G401 (cell line): ENCODE measurements at regions not wholly inside any gene's neighbourhood (a gene's known extent, or its start where the extent isn't known, plus 50 kb on each side); places are given as distances from the start of the nearest gene placed in this dataset.
"Not testable (repeated sequence)": the region's sequence is repeated elsewhere in the genome, so short reads cannot be mapped to it uniquely, and the experiment has no call there.

ENCODE experiments used
- DNase-seq: peaks from one replicate; pipeline ENCODE4 v3.0.0-alpha.2; 2015; ENCODE audit warnings: low spot score
- in situ Hi-C: cut with HindIII; loops from 2 replicates; pipeline ENCODE4 v1.10.0; 2016; ENCODE audit warnings: low sequenced_read_pairs, mixed read lengths

DNA sequence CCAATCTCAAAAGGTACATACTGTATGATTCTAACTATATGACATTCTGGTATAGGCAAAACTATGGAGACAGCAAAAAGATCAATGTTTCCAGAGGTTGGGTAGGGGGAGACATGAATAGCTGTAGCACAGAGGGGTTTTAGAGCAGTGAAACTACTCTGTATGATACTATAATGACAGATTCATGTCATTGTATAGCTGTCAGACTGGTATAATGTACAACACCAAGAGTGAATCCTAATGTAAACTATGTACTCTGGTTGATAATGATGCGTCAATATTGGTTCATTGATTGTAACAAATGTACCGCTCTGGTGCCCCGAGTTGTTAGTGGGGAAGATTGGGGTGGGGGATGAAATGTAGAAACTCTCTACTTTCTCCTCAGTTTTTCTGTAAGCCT, 172.4 kb upstream of the SPOPL start:
- no peak for DNase-seq
- in situ Hi-C loops = no loop called here

DNA sequence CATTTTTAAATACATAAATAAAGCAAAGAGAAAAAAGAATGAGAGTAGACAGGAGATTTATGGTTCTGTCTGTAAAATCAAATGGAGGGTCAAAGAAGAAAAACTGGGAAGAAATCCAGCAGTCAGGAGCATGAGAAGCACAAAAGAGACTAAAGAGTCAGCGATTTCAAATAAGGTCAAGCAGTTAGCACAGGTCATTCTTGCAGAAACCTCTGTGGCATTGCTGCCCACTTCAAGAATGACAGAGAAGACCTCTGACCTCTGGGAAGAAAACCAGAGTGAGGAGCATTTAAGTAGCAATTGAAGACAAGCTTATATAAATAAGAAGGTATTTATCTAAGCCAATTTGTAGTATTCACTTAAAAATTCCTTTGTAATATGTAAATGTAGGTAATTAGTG, 172.0 kb upstream of the SPOPL start:
- in situ Hi-C loops = no loop called here

DNA sequence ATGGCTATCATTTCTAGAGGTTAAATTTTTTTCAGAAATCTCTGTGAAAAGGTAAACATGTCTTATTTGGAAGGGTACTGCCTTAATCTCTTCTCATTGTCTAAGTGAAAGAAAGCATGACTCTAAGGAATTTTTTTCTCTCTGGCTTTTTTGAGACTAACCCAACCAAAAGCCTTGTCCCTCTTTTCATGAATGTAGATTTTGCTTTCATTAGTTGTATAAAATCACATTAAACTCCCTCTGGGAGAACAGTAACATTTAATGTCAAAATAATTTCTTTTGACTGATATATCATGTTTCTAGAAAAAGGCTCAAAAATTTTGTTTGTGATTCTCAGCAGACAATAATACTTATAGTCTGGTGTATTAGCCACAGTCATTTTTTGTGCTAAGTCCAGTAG, 168.4 kb upstream of the SPOPL start:
- no peak for DNase-seq
- in situ Hi-C loops = no loop called here

More for the DNA sequence above, 172.0 kb upstream of the SPOPL start:
- DNase-seq = no peak

DNA sequence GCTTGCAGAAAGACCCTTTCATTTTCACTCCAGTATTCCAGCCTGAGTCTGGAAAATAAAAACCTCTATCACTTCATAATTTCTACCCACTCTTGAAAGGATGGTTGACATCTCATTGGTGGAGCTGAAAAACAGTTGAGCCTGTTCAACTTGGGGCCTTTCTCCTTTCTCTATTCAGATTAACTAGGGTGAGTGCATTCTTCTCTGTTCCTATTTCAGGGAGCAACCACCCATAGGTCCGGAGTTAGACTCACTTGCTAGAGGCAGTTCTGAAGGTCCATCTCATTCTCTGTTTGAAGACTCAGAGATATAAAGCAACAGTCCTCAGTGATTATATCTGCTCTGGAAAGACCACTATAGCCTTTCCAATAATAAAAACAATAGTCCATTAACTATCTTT, 167.9 kb upstream of the SPOPL start:
- in situ Hi-C loops = no loop called here
- DNase-seq = no peak

DNA sequence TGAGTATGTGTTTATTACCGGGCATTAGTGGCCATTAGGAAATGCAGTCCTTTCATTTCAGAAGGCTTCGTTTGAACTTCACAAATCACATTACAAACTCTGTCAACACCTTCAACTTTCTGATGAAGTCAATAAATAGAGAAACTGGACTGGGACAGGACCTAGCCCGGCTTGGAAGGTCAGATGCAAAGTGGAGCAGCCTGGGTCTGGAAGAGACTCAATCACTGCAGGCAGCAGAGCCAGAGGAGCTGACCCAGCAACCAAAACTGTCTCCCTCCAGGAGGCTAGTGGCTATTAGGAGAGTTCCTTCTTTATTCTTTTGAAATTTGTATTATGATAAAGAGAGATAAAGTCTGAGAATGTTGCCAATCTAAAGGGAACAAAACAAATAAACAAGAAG, 167.2 kb upstream of the SPOPL start:
- no peak for DNase-seq
- in situ Hi-C loops = no loop called here

DNA sequence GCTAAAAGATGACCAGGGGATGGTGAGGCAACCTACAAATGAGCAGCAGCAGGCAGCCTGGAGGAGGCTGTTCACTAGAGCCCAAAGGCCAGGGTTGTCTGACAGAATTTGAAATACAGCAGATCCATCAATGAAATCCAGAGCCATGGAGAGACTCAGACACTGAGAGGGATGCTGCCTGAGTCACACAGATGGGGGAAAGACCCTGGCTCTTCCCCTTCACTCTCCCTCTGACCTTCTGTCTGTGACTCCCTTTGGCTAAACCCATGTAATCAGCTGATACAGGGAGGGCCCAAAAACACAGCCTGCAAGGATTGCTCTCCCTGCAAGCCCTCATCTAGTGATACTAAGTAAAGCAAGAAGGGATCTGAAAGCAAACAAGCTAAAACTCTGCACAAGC, 166.5 kb upstream of the SPOPL start:
- DNase-seq = no peak
- in situ Hi-C loops = no loop called here

DNA sequence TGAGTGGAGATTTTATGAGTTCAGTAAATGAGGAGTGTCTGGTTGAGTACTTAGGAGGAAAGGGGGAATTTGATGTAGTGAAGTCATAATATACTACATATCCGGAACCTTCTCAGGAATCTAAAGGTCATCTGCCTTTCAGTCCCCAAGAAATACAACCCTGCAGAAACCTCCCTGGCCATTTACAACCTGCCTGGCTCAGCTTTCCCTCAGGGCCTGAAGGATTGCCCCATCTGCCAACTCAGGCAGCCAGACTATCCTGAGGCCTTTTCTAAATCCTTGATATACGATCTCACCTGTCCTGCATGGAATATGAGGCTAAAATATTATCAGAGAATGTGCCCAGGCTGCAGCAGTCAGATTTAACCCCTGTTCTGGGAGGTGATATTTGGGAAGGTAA, 165.4 kb upstream of the SPOPL start:
- in situ Hi-C loops = no loop called here
- no peak for DNase-seq

DNA sequence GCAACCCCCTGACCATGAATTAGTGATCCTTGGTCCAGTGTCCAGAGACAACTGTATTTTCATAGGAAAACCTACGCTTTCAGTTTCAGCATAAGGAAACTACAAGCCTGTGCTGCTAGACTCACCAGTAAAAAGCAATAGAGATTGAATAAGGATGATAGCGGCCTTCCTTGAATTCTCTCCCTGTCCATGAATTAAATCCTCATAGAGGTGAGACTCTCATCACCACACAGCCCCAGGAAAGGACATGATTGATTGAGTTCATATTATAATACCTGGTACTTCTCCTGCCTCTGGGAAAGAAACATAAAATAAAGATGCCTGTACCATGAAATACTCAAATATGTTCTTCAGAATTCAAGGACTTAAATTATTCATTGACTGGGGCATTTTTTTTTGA, 146.3 kb upstream of the SPOPL start:
- in situ Hi-C loops = no loop called here
- DNase-seq = no peak

DNA sequence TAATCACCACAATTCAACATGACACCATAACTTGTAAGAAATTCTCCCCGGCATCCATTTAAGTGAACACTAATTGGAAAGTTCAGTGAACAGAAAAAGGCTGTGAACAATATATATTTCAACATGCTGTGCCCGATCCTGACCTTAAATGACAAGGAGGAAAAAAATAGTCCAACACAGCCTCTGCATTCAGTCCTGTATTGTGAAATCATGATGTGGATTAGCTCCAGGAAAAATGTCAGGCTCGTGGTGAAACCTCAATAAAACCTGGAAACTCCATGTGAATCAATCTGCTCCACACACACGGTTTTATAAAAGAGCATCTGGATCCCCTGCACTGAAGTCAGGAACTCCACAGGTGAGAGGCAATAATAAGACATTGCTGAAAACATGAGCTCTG, 145.4 kb upstream of the SPOPL start:
- no peak for DNase-seq
- in situ Hi-C loops = no loop called here

DNA sequence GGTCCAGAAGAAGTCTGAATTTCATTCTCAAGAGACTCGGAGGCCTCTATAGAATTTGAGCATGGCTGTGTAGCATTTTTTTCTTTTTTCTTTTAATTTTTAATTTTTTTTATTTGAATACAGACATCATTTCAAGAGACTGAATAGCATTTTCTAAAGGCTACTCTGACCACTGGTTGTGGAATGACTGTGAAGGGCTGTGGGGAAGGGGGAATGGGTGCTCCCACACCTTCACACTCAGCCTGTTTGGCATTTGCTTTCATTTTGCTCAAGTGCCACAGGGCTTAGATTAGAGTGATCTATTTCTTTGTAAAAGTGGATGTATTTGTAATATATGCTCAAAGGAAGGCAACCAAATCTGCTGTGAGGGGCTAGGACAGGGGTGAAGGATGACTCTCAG, 142.0 kb upstream of the SPOPL start:
- in situ Hi-C loops = no loop called here
- no peak for DNase-seq

DNA sequence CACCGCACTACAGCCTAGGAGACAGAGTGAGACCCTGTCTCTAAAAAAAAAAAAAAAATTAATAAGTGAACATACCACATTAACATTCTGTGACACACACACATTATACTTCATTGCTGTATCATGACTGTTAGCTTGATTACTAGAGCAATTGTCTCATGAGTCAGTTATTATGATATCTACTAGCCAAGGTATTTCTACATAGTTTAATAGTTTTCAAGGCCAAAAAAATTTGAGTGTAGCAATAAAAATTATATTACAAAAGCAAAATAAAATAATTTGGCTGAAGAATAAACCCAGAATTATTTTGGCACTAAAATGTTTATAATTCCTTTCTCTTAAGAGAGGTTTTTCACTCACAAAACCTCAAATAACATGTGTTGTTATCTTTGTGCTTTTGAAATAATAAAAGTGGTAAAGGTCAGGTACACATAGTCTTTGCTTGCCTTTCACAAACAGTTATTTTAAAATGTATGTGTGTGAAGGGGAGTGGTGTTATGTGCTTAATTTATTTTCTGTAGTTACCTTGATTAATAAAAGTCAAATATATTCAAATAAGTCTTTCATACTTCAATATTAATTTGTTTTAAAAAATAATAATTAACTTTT, 136.9 kb upstream of the SPOPL start:
- in situ Hi-C loops = no loop called here
- DNase-seq = no peak

DNA sequence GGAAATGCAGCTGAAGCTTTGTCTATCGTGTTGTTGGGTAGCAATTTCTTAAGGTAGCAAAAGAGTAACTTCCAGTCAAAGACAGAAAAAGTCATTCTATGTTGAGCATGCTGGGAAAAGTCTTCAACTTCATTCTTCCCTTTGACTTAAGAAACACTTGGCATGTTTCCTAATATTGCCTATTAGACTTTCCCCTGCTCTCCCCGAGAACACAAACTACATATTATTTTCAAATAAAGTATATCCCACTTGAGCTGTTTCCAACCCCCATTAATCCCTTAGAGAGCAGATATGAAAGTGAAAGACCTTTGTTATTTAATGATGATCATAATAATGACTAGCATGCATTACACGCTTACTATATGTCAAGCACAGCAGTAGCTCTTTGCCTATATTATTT, 136.0 kb upstream of the SPOPL start:
- in situ Hi-C loops = no loop called here
- no peak for DNase-seq

DNA sequence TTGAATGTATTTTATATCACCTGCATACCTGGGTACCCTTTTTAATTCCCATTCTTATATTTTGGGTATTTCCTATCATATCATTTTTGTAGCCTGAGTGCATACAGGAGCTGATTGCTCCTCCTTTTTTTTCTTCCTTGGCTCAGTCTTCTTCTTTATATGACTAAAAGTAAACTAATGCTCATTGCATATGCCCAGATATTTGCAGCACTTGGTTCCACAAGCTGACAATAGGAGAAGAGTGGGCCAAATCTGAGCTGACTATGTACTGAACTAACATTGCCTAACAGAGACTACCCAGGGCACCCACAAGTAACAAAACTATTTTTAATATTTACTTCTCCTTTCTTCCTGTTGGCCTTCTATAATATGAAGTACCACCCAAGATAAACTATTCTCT, 131.7 kb upstream of the SPOPL start:
- no peak for DNase-seq
- in situ Hi-C loops = no loop called here

DNA sequence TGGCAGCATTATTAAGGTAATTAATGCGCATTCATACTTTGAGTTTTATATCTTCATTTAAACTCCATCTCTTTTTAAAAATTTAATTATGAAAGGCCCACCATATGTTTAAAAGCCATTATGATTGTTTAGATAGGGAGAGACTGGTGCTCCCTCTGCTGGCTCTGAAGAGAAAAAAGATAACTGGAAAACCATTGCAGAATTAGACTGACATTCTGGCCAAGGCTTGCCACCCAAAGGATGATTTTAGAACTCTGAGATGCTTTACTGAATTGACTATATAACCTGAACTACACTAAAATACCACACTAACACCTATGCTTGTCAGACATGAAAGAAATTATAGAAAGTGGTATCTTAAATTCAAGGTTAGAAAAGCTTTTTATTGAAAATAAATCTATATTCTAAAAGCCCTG, 127.6 kb upstream of the SPOPL start:
- DNase-seq = peak; percentile 43
- in situ Hi-C loops = no loop called here

DNA sequence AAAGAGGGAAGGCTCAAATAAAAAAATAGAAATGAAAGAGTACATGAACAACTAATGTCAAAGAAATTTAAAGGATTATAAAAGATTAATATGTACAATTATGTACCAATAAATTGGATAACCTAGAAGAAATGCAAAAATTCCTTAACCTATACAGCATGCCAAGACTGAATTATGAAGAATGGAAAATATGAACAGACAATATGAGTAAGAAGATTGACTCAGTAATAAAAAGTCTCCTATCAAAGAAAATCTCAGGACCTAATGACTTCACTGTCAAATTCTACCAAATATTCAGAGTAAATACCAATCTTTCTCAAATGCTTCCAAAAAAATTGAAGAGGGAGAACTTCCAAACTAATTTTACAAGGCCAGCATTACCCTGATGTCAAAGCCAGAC, 120.2 kb upstream of the SPOPL start:
- DNase-seq = no peak
- in situ Hi-C loops = no loop called here

DNA sequence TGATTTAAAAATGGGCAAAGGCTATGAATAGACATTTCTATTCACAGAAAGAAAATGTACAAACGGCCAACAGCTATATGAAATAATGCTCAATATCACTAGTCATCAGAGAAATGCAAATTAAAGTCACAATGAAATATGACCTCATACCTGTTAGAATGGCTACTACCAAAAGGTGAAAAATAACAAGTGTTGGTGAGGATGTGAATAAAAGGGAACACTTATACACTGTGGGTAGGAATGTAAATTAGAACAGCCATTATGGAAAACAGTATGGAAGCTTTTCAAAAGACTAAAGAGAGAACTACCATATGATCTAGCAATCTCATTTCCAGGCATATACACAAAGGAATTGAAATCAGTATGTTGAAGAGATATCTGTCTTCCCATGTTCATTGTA, 118.9 kb upstream of the SPOPL start:
- DNase-seq = no peak
- in situ Hi-C loops = no loop called here

DNA sequence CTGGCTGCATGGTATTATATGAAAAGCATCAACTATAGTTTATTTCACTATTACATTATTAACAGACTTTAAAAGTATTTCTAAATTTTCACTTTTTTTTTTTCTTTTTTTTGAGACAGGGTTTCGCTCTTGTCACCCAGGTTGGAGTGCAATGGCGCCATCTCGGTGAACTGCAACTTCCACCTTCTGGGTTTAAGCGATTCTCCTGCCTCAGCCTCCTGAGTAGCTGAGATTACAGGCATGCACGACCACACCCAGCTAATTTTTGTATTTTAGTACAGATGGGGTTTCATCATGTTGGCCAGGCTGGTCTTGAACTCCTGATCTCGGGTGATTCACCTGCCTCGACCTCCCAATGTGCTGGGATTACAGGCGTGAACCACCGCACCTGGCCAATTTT, 115.4 kb upstream of the SPOPL start:
- DNase-seq, in situ Hi-C loops: not testable (repeated sequence)

DNA sequence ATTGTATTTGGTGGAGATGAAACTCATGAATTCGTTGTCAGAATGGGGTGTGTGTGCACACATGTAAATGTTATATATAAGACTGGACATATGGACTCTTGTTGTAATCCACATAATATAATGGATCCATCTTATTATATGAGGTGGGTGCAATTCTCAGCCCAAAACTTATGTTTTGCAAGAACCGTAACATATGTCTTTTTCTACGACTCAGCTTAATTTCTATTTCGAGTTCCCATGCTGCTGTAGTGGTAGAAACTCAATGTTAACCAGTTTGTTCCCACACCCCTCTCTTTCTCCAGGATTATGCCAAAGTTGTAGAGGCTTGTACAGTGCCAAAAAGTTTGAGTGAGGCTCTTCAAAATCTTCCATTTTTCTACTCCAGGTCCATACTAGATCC, 112.5 kb upstream of the SPOPL start:
- in situ Hi-C loops = no loop called here
- no peak for DNase-seq

DNA sequence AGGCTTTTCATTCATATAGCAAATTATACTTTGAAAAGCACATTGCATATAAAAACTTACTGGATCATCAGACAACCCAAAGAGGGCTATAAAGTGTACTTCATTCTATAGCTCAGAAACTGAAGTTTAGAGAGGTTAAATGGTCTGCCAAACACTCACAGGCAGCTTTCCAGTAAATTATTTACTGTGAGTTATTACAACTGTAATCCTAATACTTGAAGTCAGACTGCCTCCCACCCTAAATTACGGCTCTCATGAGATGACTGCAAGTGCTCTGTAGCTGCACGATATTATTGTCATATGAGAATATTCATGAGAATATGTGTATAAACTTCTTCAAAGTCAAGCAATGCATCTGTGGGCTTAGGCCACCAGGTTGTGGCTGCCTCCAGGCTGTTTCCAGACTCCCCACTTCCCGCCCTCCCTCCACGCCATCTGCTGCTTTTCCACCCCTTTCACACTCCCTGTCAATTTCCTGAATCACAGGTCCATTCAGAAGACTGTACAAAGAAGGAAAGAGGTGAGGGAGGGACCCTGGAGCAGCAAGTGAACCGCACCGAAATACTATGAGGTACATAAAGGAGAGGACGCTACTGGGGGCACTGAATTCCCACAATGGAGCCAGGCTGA, 111.1 kb upstream of the SPOPL start:
- in situ Hi-C loops = no loop called here
- DNase-seq = peak; percentile 23

DNA sequence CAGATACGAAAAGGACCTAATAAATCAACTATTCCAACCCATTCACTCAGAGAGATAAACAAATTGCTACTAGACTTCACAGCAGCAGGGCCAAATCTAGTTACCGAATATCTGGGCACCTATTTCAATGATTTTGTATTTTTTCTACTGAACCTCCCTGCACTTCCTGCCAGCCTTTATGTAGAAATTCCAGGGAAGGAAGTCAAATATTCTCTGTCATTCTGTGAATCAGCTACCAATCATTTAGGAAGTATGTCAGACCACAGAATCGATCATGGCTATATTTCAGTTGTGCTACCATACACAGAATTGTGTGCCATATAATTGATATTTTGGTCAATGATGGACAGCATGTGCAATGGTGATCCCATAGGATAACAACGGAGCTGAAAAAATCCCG, 109.6 kb upstream of the SPOPL start:
- in situ Hi-C loops = no loop called here
- DNase-seq = no peak

DNA sequence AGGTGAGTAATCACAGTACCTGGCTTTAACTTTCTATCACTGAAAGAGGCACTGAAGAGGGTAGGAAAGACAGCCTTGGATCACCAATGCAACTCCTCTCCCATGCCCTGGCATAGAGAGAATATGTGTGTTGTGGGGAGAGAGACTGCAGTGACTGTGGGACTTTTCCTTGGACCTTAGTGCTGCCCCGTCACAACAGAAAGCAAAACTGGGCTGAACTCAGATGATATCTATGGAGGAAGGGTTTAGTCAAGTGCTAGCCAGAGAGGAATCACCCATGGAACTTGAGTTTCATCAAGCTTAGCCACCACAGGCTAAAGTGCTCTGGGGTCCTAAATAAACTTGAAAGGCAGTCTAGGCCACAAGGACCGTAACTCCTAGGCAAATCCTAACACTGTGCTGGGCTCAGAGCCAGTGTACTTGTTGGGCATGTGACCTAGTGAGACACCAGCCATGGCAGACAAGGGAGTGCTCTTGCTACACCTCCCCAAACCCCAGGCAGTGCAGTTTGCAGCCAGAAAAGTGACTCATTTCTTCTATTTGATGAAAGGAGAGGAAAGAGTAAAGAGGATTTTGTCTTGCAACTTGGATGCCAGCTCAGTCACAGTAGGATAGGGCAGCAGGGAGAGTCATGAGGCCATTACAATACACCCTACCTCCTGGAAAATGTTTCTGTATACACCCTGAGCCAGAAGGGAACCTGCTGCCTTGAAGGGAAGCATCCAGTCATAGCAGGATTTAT, 105.8 kb upstream of the SPOPL start:
- DNase-seq = no peak
- in situ Hi-C loops = no loop called here
